NCI-H2196 treated with DMSO at 0.1 percent for 48 hours (cell line): ENCODE measurements at regions not wholly inside any gene's neighbourhood (a gene's known extent, or its start where the extent isn't known, plus 50 kb on each side); places are given as distances from the start of the nearest gene placed in this dataset.

Experiments used
- DNase-seq: peaks from one replicate; lab custom pipeline; 2025; ENCODE audit not compliant: unreplicated experiment; lab: John Stamatoyannopoulos, UW

DNA sequence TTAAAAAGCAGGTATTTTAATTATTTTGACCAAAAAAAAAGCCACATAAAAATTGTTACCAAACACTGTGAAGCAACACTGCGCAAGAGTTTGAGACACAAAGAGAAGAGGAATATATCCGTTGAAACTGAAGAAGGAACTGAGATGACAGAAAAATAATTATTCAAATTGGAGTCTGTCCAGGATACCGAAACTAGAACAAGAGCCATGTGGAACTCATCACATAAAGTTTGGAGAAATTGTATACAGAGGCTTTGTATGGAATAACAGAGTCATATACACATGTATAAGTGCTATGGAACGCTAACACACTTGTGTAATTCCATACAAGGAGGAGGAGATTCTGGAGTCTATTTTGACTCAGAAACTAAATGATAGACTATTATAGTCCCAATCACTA, 675.1 kb upstream of the ADGRL2 start:
- DNase-seq, result no peak

DNA sequence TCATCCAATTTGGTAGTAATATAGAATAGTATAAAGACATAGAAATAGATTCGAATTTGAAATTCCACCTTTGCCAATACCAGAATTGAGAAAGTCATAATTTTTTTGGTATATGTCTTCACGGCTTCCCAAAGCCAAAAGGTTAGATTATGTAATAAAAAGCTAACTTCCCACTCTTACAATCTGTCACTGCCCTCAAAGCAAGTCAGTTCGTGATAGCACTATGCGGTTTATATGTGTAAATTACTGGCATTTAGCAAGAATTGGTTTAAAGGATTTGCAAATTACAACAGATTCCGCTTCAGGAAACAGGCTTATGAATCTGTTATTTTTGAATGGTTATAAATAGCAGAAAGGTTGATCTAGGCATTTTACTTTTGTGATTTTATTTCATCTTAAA, 679.4 kb upstream of the ADGRL2 start:
- DNase-seq, result no peak

DNA sequence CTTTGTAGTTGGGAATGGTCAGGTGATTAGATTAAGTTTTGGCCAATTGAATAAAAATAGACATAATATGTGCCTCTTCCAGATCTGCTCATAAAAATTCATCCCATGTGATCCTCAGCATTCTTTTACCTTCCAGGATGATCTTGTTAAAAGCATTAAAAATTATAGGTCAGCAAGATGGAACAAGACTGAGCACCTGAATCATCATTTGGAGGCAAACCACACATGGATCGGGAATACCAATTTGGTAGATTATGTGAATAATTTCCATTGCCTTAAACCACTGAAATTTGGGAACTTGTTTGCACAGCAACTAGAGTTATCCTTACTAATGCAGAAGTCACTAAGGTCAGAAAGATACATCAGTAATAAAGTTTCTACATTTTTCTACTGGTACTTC, 681.4 kb upstream of the ADGRL2 start:
- DNase-seq, result no peak

DNA sequence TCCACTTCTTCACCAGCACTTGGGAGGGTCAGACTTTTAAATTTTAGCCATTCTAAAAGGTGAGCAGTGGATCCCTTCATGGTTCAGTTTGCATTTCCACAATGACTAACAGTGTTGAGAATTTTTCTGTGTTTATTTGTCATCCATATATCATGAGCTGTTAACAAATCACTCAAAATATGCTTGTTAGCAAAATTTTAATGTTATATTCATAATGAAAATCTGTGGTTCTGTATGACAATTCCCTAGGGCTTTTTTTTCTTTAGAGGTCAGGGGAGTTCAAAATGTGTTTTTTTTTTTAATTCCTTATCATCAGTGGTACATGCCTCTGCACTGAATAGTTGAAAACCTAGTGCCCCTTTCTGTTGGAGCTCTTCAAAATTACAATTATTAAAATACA, 682.2 kb upstream of the ADGRL2 start:
- no peak for DNase-seq

DNA sequence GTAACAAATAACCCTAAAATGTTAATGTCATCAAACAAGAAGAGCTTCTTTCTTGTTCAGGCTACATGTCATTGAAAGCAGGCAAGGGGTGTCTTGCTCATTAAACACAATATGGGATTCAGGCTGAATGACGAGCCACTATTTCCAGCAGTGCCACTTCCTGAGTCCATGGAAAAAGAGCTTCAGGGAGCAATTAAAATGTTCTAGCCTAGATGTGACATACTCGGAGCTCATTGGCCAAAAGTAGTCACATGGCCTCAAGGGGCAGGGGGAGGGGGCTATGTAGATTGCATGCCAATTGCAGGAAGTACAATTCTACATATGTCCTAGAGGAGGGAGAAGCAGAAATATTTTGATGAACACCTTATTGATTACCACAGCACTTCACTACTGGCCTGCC, 685.3 kb upstream of the ADGRL2 start:
- no peak for DNase-seq

DNA sequence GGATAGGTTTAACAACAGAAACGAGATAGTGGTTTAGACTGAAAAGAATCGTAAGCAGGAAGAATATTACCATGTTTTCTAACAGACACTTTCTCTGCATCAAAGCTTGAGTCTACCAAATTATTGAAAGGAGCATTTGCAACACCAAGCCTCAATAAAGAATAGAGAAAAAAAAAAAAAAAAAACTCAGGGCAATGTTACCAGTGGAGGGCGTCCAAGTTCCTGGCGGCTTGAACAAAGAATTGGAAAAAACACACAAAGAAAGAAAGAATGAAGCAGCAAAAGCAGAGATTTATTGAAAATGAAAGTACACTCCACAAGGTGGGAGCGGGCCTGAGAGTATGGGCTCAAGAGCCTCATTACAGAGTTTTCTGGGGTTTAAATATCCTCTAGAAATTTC, 686.5 kb upstream of the ADGRL2 start:
- no peak for DNase-seq

DNA sequence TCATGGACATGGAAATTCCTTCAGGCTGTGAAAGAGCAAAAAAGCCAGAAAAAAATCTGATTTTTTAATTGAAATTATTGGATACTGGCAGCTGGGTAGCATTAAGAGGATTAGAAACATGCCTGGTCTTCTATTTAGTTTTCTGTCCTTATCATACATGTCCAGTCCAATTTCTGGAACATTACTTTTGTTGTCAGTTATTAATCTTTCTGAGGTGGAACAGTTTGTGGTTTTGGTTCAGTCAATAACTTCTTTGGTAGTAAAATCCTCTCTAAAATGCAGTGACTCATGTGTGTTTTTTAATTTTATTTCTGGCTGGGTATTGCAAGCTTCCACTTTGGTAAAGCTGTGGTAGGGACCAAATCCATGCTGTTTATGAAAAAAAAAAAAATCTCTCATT, 687.0 kb upstream of the ADGRL2 start:
- DNase-seq, result no peak

DNA sequence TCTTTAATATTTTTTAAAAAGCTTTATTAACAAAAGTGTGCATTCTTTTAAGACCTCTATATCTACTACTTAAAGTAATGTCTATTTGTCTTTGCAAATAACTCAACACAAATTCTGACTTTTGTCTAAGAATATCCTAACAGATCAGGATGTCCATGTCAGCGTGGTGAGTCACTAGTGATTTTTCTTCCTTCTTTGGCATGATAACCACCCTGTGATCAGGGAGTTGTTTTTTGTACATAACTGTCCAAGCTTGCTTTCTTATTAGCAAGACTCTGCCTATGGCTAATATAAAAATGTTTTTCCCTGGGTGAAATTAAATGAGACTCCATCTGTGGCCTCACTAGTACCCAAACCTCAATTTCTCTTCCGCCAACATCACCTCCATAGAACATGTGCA, 688.9 kb upstream of the ADGRL2 start:
- DNase-seq, result no peak

DNA sequence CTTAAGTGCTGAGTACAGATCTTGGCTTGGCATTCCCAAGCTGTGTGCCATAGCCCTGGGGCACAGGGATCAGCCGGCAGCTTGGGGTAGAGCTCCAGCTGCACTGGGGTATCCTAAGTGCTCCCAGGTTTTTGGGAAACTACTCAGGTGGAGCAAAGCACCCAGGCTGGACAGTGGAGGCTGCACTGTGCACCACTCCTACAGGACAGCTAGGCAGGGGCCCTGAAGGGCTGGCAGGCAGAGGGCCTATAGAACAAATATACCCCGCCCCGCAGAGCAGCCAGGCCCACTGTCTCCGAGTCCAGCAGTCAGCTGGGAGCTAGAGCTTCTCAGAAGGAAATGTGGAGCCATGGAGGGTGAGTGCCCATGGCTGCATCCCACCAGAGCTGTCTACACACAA, 691.7 kb upstream of the ADGRL2 start:
- no peak for DNase-seq

DNA sequence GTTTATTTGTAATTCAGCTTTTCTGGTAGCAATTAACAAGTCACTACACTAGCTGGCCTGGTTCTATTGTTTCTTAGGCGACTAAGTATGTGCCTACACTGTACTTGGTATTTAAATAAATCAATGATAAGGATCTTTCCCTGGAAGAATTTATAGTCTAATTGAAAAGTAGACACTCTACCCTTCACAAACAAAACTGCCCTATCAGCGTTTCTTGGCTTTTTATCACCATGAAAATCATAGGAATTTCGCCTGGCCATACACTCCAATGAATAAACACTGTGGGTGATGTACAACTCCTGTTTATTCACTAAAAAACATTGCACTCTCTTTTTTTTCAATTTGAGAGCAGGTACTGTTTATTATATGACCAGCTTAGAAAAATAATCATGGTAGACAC, 702.9 kb upstream of the ADGRL2 start:
- no peak for DNase-seq

DNA sequence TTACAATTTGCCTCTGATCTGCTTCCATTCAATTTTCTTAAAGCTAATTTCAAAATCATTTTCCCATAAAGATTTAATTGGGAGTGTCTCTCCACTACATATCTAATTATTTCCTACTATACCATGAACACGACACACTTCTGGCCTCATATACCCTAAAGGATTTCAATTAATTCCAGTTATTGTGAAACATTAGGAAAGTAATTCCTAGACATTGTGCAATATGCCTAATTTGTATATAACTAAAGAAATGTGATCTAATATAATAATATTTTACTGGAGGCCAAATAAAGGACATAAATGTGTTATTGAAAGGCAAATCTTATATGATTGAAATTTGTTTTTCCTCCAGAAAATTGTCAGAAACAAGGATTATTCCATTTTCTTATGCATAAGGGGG, 727.2 kb upstream of the ADGRL2 start:
- no peak for DNase-seq

DNA sequence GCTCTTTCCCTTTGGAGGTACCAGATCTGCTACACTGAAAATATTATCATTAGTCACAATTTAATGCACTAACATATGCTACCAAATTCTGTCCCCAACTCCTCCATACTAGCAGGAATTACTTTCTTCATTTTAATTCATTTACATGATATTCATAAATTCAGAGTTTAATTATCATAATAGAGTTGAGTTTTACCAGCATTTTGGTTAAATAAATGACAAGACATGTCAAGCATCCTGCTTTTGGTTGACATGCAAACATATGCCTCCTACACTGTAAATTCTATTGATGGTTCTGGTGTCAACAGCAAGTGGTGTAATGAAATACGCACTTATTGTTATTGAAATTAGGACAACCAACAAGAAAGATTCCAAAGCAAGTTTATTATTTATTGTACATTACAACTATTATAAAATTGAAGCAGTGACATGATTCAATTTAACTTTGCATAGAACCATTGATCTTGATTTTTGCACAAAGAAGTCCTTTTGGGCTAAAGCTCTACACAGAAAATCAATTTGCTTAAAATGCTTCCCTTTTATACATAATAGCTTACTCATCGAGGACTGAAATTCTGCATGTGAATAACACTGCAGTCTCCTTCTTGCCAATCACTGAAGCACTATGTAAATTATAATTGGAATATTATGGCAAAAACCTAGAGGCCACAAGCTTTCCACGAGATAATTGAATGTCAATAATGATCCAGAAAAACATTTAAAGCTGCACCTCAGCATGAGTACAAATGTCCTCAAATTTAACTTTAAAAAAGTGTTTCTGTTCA, 728.6 kb upstream of the ADGRL2 start:
- no peak for DNase-seq

DNA sequence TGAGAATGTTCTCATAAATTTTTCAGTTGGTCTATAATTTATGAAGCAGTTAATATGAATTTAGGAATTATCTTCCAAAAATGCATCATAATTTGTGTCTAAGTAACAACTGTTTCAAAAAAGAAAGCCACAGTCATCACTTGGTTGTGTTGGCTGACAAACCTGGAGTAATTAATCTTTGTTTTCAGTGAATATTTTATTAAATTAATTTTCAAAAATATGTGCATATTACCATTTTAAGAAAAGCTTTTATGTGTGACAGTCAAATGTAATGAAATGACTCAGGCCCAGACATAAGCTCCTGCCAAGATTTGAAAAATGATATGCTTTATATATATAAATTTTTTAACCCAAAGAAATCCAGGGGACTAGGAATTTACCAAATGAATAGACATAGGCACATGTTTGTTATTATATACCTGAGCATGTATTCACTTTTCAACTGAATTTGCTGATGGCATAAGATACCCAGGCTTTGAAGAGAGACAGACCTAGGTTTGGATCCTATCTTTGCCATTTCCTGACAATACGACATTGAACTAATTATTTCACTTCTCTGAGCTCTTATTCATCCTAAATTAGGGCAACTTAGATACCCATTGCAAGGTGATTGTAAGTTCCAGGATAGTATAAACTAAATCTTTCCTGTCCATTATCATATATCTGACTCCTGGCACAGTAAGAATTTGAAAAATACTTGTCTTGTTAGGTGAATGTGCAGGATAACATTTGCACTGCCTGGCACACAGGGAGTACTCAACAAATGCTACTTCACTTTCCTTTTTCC, 729.5 kb upstream of the ADGRL2 start:
- no peak for DNase-seq

DNA sequence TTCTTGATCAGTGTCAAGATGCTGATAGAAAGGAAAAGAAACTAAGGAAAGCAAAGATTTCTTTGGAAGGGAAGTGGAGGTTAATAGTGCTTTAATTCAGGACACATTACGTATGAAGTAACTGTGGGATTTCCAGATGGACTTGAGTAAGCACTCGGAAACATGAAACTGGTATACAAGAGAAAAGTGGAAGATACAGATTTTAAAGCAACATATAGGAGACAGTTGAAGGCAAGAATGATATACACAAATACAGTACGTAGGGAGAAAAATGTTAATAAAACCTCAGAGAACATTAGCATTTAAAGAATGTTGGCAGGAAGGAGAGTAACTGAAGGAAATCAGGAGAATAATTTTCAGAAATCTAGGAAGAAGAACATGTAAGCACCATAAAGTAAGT, 730.9 kb upstream of the ADGRL2 start:
- DNase-seq, result no peak

DNA sequence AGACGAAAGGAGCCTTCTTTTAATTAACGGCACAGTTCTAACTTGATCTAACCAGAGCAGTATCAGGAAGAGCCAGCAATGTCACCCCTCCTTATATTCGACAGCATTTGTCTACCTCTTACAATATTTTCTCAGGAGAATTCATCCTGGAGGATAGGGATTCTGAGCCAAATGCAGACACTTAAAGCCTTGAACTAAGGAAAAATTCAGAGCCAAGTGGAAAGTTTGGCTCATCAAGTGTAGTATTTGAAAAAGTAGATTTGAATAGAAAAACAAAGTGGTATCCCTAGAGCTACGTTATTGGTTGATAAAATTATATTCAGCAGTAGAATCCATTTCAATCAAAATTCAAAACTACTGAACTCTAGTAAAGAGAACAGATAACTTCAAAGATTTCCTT, 732.0 kb upstream of the ADGRL2 start:
- no peak for DNase-seq

DNA sequence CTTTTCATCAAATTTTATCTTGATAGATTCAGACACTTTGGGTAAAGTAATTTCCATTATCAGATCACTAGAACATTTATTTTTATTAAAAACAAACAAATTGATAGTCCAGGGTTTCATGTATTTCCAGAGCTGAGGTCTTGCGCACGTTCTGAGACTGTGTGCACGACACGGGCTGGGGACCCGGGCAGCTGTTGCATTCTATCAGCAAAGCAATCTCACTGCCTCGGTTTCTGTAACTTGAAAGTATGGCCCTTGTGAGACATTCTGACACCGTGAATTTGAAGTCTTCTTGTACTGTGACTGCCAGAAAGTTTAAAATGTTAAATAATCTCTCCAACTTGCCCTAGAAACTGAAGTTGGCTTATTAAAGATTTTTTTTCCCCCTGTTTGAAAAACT, 746.9 kb upstream of the ADGRL2 start:
- no peak for DNase-seq

DNA sequence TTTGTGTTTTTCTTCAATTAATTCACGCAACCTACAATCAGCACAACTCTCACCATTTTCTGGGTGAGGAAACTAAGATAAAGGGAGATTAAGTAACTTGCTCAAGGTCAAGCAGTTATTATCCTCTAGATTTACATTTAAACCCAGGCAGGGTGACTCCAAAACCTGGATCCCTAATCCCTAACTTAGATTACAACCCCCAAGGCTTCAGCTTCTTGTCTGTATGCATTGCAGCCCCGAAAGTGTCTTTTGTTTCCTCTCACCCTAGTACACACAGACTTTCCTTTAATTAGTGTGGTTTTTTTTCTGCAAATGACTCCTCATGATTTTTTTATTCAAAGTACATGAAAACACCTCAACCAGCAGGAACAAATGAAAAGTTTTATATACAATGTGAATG, 748.6 kb upstream of the ADGRL2 start:
- no peak for DNase-seq

DNA sequence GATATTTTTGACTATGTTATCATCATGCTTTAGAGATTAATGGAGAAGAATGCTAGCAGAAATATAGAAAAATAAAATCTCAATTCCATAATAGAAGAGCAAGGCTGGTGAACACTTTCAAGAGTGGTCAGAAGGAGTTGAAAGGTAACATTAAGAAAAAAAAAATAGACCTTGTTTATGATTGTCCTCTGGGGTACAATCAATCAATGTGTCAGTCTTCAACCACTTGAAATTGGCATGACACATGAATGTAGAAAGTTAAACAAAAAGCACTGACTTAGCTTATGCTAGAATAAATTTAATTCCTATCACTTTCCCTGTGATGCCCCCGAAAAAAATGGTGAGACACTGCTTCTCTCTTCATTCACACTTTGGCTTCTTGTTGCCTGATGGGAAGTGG, 750.3 kb upstream of the ADGRL2 start:
- no peak for DNase-seq

DNA sequence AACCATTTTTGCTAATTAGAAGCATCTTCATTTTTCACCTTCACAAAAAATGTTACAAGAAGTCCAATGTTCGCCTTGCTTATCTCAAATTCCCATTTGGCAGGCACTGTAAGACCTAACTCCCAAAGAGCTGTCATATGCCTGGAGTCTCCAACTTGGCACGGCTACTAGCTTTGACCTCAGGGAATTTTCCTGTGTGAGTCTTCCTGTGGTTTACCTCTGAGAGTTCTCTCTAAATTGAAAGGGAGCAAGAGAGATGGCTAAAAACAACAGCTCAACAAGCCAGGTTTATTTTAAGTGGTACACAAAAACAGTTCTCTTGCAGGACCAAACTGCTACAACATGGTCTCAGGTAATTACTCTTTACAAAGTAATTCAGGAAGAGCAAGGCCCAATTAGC, 756.0 kb upstream of the ADGRL2 start:
- no peak for DNase-seq

DNA sequence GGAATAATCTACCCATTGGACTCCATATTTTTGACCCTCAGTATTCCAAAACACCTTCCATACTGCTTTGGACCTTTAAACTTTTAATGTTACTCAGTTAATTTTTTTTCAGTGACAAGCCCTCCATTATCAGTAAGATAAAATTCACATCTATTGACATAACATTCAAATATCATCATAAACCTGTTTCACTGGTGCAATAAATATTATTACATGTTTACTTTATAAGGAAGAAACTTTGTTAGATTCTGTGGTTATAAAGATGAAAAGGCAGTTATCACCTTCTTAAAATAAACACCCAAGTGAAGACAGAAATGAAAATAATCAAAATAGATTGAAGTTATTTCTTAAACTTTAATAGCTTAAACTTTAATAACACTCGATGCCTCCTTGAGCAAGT, 758.5 kb upstream of the ADGRL2 start:
- DNase-seq, result no peak

DNA sequence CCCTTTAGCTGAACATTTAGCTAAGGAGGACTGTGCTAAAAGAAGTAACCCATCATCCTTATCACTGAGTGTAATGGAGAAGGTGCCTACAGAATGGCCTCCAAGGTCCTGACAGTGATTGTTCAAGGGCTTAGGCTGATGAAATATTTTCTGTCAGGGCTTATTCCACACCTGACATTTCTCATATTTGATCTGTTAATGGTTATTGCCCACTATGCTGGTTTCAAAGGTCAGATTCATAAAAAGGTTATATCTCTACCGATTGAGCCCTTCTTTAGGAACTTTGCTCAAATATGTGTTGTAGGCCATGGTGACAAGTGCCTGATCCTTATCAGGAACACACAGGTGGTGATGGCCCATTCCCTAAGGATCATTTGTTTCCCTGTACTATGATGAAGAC, 766.4 kb upstream of the ADGRL2 start:
- no peak for DNase-seq

DNA sequence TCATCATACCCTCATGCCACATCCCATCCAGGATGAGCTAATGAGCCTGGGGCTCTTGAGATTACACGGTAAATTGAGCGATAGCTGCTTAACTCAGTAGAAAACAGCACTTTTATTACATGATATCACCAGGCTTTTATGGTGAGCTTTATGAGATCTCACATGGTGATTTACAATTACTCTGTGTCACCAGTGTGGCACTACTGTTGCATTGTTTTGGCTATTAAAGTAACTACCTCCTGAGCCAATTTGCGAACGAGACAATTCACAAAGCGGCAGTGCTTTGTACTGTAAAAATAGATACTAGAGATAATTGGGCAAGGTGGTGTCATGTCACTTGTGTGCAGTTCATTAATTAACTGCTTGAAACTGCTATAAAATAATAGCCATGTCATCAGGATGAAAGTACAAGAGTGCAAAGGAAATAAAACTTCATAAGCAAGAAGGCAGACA, 767.7 kb upstream of the ADGRL2 start:
- no peak for DNase-seq

DNA sequence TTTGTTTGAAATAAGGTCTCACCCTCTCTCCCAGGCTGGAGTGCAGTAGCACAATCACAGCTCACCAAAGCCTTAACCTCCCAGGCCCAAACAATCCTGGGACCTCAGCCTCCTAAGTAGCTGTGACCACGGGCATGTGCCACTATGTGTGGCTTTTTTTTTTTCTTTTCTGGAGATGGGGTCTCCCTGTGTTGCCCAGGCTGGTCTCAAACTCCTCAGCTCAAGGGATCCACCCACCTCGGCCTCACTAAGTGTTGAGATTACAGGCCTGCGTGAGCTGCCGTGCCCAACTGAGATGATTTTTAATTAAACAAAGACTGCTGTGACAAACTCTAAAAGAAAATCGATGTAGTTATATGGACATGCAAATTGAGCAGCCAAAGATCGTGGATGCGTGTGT, 768.4 kb upstream of the ADGRL2 start:
- DNase-seq, result no peak
